GM19025 (cell line): ENCODE measurements at regions not wholly inside any gene's neighbourhood (a gene's known extent, or its start where the extent isn't known, plus 50 kb on each side); places are given as distances from the start of the nearest gene placed in this dataset.
"Not testable (repeated sequence)": the region's sequence is repeated elsewhere in the genome, so short reads cannot be mapped to it uniquely, and the experiment has no call there.

Experiments
- ATAC-seq: cut with Tn5 transposase; IDR thresholded peaks from one replicate; pipeline ENCODE4 v1.9.1; 2021; ENCODE audit warnings: mild to moderate bottlenecking, low read depth, moderate library complexity; ENCODE audit not compliant: unreplicated experiment

GRCh38 chr5:33049842-33050241 lies 338.7 kb downstream of the NPR3 start:
- ATAC-seq, result no peak

DNA sequence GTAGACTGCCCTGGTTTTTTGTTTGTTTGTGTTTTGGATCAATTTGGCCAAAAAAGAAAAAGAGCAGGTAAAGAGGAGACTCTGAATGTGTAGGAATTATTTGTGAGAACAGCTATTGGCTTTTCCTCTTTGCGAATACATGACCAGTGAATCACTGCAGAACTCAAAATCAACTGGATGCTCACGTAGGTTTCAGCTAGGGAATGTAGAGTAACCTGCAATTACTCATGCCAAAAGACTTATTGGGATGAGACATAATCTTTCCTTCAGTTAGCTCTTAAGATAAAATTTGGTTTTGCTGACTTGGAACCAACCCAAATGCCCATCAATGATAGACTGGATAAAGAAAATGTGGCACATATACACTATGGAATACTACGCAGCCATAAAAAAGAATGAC lies 348.0 kb downstream of the NPR3 start:
- ATAC-seq, result no peak

- no peak for ATAC-seq
Observed at GRCh38 chr5:33065131-33065530, 354.0 kb downstream of the NPR3 start.

DNA sequence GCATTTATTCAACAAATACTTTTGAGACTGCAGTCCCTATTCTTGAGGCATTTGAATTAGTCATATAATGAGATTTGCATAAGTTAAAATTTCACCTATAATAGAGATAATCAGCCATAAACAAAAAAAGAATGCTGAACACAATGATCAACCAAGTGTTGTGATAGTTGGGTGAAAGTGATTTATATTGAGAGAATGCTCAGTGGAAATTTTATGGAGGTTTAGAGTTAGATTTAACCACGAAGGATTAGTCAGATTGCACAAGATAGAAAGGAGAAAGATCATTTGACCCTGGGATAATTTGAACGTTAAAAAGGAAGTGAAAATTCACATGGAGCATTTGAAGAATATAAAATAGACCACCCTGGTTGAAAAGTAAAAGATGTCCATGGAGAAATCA lies 356.2 kb downstream of the NPR3 start:
- no peak for ATAC-seq

GRCh38 chr5:33068786-33069185 lies 357.7 kb downstream of the NPR3 start:
- ATAC-seq, result no peak

DNA sequence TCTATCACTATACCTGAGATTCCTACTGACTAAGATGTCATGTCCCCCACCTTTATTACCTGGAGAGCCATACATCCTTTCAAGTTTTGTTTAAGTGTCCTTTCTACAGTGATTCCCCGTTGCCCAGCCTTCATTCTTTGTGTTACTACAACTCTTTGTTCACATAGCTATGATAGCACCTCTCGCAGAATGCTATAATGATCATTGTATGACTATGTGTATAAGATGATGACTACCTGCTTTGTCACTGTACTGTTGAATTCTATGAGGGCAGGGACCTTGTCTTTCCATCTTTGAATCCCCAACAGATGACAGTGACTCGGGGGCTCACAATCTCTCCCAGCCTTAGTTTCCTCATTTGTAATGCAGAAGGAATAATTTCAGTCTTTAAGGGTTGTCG lies 361.2 kb downstream of the NPR3 start:
- ATAC-seq, result no peak

GRCh38 chr5:33072726-33073125 lies 361.6 kb downstream of the NPR3 start:
- ATAC-seq, result no peak

DNA sequence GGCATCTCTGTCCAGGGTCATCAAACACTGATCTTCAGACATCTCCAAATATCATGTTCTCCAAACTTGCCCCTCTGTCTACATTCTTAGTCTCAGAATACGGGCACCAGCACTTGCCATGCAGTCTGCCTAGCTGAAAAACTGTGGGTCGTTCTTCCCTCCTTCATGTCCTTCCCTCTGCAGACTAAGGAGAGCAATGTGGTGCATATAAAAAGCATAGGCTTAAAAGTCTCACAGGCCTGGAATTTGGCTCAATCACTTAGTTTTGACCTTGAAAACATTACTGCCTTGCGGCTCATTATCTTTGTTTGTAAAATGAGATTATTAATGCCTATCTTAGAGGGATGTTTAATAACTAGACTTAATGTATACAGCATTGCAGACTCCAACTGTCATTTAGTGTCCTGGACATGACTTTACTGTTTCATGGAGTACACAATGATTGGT lies 362.8 kb downstream of the NPR3 start:
- ATAC-seq, result no peak

- ATAC-seq, result no peak
Observed at GRCh38 chr5:33074548-33074947, 363.4 kb downstream of the NPR3 start.

GRCh38 chr5:33075731-33076130 lies 364.6 kb downstream of the NPR3 start:
- no peak for ATAC-seq

DNA sequence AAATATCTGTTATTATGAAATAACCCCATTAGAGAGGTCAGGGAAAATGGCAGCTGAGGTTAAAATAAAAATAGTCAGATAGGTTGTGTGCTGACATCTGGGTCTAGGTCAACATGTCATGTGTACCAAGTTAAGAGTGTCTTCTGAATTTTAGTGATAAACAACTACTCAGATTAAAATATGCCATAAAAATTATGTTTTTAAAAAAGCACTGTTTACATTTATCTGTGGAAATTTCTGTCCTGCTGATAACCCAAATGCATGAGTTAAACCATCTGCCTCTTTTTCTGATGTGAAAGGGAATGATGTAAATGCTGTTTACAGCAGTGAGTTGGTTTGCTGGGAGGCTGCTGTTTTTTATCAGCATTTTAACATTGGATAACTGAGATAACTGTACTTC lies 361.2 kb upstream of the TARS1 start:
- no peak for ATAC-seq

DNA sequence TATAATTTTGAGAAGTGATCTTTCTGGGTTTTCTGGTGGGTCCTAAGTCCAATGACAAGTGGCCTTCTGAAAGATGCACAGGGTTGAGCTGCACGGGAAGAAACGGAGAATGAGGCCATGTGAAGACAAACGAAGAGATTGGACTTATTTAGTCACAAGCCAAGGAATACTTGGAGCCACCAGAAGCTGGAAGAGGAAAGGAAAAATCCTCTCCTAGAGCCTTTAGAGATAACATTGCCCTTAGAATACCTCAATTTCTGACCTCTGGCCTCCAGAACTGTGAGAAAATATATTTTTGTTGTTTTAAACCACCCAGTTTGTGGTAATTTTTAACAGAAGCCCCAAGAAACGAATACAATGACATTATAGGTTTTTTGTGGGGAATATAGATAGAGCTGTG lies 360.5 kb upstream of the TARS1 start:
- no peak for ATAC-seq

DNA sequence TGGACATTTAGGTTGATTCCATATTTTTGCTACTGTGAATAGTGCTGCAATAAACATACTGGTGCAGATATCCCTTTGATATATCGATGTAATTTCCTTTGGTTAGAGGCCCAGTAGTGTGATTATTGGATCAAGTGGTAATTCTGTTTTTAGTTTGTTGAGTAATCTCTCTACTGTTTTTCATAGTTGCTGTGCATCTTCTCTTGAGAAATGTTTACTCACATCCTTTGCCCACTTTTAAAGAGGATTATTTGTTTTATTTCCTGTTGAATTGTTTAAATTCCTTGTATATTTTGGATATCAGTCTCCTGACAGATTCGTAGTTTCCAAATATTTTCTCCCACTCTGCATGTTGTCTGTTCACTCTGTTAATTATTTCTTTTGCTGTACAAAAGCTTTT lies 352.6 kb upstream of the TARS1 start:
- ATAC-seq, result no peak

DNA sequence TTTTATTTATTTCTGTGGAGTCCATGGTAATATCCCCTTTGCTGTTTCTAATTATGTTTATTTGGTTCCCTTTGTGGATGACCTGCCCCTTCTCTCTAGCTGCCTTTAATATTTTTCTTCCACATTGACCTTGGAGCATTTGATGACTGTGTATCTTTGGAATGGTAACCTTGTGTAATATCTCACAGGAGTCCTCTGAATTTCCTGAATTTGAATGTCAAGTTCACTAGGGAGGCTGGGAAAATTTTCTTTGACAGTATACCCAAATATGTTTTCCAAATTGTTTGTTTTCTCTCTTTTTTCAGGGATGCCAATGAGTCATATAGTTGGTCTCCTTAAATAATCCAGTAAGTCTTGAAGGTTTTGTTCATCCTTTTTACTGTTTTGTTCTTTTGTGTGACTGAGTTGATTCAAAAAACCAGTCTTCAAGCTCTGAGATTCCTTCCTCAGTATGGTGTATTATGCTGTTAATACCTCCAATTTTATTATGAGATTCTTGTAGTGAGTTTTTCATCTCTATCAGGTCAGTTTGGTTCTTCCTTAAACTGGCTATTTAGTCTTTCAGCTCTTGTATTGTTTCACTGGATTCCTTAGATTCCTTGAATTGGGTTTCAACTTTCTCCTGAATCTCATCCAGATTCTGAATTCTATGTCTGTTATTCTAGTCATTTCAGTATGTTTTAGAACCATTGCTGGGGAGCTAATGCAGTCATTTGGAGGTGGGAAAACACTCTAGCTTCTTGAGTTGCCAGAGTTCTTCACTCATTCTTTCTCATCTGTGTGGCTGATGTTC lies 349.0 kb upstream of the TARS1 start:
- no peak for ATAC-seq

DNA sequence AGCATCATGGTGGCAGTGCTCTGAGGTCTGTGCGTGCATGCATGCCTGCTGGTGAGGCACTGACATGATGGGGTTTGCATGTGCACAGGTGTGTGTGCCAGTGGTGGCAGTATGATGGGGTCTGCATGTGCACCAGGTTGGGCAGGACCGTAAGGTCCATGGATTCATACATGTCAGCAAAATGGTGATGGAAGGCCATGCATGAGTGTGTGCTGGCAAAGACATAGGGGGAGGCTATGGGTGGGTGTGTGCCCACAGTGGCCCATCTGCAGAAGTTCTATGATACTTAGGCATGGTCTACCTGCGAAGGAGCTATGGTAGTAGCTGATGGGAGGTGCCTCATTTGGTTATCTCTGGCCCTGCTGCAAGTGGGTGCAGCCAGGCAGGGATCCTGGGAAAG lies 348.0 kb upstream of the TARS1 start:
- no peak for ATAC-seq

DNA sequence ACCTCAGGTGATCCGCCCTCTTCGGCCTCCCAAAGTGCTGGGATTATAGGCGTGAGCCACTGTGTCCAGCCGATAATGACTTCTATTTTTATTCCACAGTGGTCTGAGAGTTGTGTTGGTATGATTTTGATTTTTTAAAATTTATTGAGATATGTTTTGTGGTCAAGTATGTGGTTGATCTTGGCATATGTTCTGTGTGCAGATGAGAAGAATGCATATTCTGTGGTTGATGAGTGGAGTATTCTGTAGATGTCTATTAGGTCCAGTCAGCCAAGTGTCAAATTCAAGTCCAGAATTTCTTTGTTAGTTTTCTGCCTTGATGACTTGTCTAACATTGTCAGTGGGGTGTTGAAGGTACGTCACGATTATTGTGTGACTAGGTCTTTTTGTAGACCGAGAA lies 338.2 kb upstream of the TARS1 start:
- no peak for ATAC-seq

- no peak for ATAC-seq
Observed at GRCh38 chr5:33105521-33105941, 335.2 kb upstream of the TARS1 start.

DNA sequence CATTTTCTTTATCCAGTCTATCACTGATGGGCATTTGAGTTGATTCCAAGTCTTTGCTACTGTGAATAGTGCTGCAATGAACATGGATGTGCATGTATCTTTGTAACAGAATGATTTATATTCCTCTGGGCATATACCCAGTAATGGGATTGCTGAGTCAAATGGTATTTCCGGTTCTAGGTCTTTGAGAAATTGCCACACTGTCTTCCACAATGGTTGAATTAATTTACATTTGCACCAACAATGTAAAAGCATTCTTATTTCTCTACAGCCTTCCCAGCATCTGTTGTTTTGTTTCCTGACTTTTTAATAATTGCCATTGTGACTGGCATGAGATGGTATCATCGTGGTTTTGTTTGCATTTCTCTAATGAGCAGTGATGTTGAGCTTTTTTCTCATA lies 330.3 kb upstream of the TARS1 start:
- not testable (repeated sequence) for ATAC-seq

- no peak for ATAC-seq
Observed at GRCh38 chr5:33114361-33114760, 326.4 kb upstream of the TARS1 start.

GRCh38 chr5:33115467-33115866 lies 325.3 kb upstream of the TARS1 start:
- no peak for ATAC-seq

- ATAC-seq, result no peak
Observed at GRCh38 chr5:33118761-33119415, 321.9 kb upstream of the TARS1 start.

DNA sequence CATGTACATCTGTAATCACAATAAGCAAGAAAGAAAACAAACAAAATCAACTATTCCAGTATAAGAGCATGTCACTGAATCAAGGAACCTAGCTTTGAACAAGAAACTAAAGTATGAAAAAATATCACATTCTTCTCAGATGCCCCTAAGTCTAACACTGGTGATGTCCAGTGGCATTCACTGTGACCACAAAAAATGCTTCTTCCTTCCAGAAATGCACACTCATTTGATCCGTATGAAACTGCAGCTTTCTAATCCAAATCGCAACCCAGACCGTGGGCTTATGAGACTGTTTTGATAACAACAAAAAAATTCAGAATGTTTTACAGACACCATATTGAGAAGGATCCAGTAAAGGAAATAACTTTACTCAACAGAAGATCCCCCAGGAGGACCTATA lies 320.1 kb upstream of the TARS1 start:
- ATAC-seq, result no peak
